GM12878 (cell line): ENCODE measurements at regions not wholly inside any gene's neighbourhood (a gene's known extent, or its start where the extent isn't known, plus 50 kb on each side); places are given as distances from the start of the nearest gene placed in this dataset.

Source experiments
- ATAC-seq: fragments of 200-7000 bp; cut with Tn5 transposase; 3 replicates; pipeline ENCODE4 v1.9.1; 2020; ENCODE audit warnings: mild to moderate bottlenecking, moderate library complexity
- BruUV-seq: library from RNA; stranded (reverse); fragments of 400-500 nt; replicated peaks from 2 replicates; lab custom pipeline; 2021; lab: Mats Ljungman, UMichigan
- CTCF ChIA-PET: fragments of 300-600 bp; sonication (Branson Sonifier 250); formaldehyde crosslinking; extraction: SDS; loops from one replicate; lab custom pipeline; 2021; ENCODE audit warnings: inconsistent platforms; lab: Yijun Ruan, JAX
- POLR2A ChIA-PET: fragments of 350-600 bp; formaldehyde crosslinking; extraction: SDS; loops from one replicate; lab custom pipeline; 2021; ENCODE audit warnings: inconsistent platforms; lab: Charles Lee
- RAD21 ChIA-PET: fragments of 300-600 bp; sonication (Branson Sonifier 250); formaldehyde crosslinking; loops from one replicate; lab custom pipeline; 2023; ENCODE audit warnings: antibody characterized with exemption; ENCODE audit not compliant: unreplicated experiment; lab: Charles Lee
- SMC1A ChIA-PET: fragments of 300-600 bp; sonication (Branson Sonifier 250); formaldehyde crosslinking; loops from one replicate; lab custom pipeline; 2023; ENCODE audit not compliant: unreplicated experiment, uncharacterized antibody; lab: Charles Lee
- DNase-seq: peaks from one replicate; pipeline ENCODE4 v3.0.0-alpha.2; 2011; ENCODE audit warnings: low read depth, low spot score
- FAIRE-seq: peaks from 3 replicates; lab custom pipeline; 2011; peaks lifted over from hg19 to GRCh38; lab: Jason Lieb, UNC
- H2AFZ ChIP-seq: 2 replicates; pipeline ENCODE4 v1.6.0; 2011; ENCODE audit warnings: low read depth, low read length, control low read depth; ENCODE audit not compliant: control insufficient read depth
- H3K27ac ChIP-seq: 2 replicates; pipeline ENCODE4 v1.5.1; 2011; ENCODE audit warnings: control low read depth; ENCODE audit not compliant: control insufficient read depth, insufficient read depth
- H3K27me3 ChIP-seq, 2 experiments: replicated peaks in 1 of 2; 2 replicates each; pipeline versions ENCODE4 v1.6.0 to v1.6.1; 2011; ENCODE audit warnings: low read length in 1 of 2; ENCODE audit not compliant: control insufficient read depth in 2 of 2, insufficient read depth in 2 of 2
- H3K36me3 ChIP-seq, 2 experiments: 2 replicates each; pipeline ENCODE4 v1.5.1; 2011; ENCODE audit warnings: low read length in 1 of 2; ENCODE audit not compliant: control insufficient read depth in 2 of 2, insufficient read depth in 2 of 2
- H3K4me1 ChIP-seq: 2 replicates; pipeline ENCODE4 v1.6.1; 2011; ENCODE audit warnings: mild to moderate bottlenecking, low read length, moderate library complexity, mixed read lengths; ENCODE audit not compliant: control insufficient read depth, insufficient read depth
- H3K4me2 ChIP-seq: 2 replicates; pipeline ENCODE4 v1.6.0; 2011; ENCODE audit warnings: control low read depth; ENCODE audit not compliant: control insufficient read depth, insufficient read depth
- H3K4me3 ChIP-seq: fragments of 200-600 bp; sonication (generic); 2 replicates; pipeline ENCODE4 v1.5.1; 2016
- H3K79me2 ChIP-seq: 2 replicates; pipeline ENCODE4 v1.6.0; 2011; ENCODE audit warnings: low read length; ENCODE audit not compliant: control insufficient read depth, insufficient read depth
- H3K9ac ChIP-seq: 2 replicates; pipeline ENCODE4 v1.8.0; 2011; ENCODE audit warnings: low read length, control low read depth, mixed read lengths; ENCODE audit not compliant: control insufficient read depth, insufficient read depth
- H3K9me3 ChIP-seq: replicated peaks from 3 replicates; pipeline ENCODE4 v1.5.1; 2011; ENCODE audit warnings: mild to moderate bottlenecking, low read length; ENCODE audit not compliant: control insufficient read depth, insufficient read depth
- H4K20me1 ChIP-seq: 2 replicates; pipeline ENCODE4 v1.6.0; 2011; ENCODE audit not compliant: control insufficient read depth, insufficient read depth
- ATF2 ChIP-seq: IDR thresholded peaks from 2 replicates; pipeline ENCODE4 v1.6.1; 2012; ENCODE audit warnings: low read length, inconsistent platforms
- ELK1 ChIP-seq: IDR thresholded peaks from 2 replicates; pipeline ENCODE4 v1.6.1; 2012; ENCODE audit warnings: low read depth, low read length, improper control_type of control experiment
- ESRRA ChIP-seq: IDR thresholded peaks from 2 replicates; pipeline ENCODE4 v1.6.1; 2012; ENCODE audit warnings: mild to moderate bottlenecking, low read length, improper control_type of control experiment
- MLLT1 ChIP-seq: fragments of 450-650 bp; IDR thresholded peaks from 2 replicates; pipeline ENCODE4 v1.6.1; 2016; ENCODE audit warnings: mild to moderate bottlenecking
- NR2F1 ChIP-seq: fragments of 450-650 bp; conservative IDR thresholded peaks from 2 replicates; pipeline ENCODE4 v1.6.1; 2017; ENCODE audit warnings: mild to moderate bottlenecking
- RB1 ChIP-seq: fragments of 450-650 bp; formaldehyde crosslinking; IDR thresholded peaks from 2 replicates; pipeline ENCODE4 v1.6.1; 2017; ENCODE audit warnings: mild to moderate bottlenecking, borderline replicate concordance
- SIX5 ChIP-seq: IDR thresholded peaks from 2 replicates; pipeline ENCODE4 v1.6.1; 2011; ENCODE audit warnings: mild to moderate bottlenecking, low read depth, low read length, moderate library complexity; ENCODE audit not compliant: severe bottlenecking
- WGBS: methylation state at CpG from one replicate; pipeline ENCODE4 v1.1.6; 2016; ENCODE audit warnings: low lambda C conversion rate; ENCODE audit not compliant: insufficient replicate concordance, insufficient coverage; ENCODE audit errors: missing lambda C conversion rate; 5-methylcytosine and 5-hydroxymethylcytosine counted together
- in situ Hi-C: fragments of 300-500 bp; cut with MboI; formaldehyde crosslinking; loops from 9 replicates; pipeline ENCODE4 v1.14.3; 2018; ENCODE audit warnings: mixed read lengths
- intact Hi-C: fragments of 100-400 bp; cut with micrococcal nuclease; formaldehyde crosslinking; loops from one replicate; pipeline ENCODE4 v1.14.2; 2022; ENCODE audit not compliant: unreplicated experiment

GRCh38 chr12:87116780-87117179 lies 860.6 kb upstream of the MGAT4C start:
- H2AFZ ChIP-seq: no peak overlapping the region

More at GRCh38 chr12:87116780-87117179, 860.6 kb upstream of the MGAT4C start:
- WGBS: 41% methylated on average over 6 of the region's 6 CpGs
- Histone ChIP-seq H3K4me3 (no peak overlapping the region), H3K27ac (no peak overlapping the region), H3K4me2 (no peak overlapping the region), H3K36me3 (no peaks in the 10 kb centered on the region), H3K79me2 (no peaks in the 10 kb centered on the region), H4K20me1 (no peaks in the 10 kb centered on the region), H3K9me3 (no peaks in the 10 kb centered on the region), H3K27me3 (no peaks in the 10 kb centered on the region), H3K4me1 (no peaks in the 10 kb centered on the region), H3K9ac (no peak overlapping the region)
- CTCF ChIA-PET: no interaction called here
- no TSS peak for BruUV-seq
- in situ Hi-C loops (no loop called here), intact Hi-C loops (no loop called here)
- POLR2A ChIA-PET: no interaction called here
- RAD21 ChIA-PET: no interaction called here
- FAIRE-seq (no peak), DNase-seq (no peak), ATAC-seq (no peak)
- TF ChIP-seq ATF2: no peak
- no peak for TF ChIP-seq ELK1
- no peak for TF ChIP-seq RB1
- no peak for TF ChIP-seq ESRRA
- no peak for TF ChIP-seq SIX5
- TF ChIP-seq NR2F1: no peak
- no peak for TF ChIP-seq MLLT1
- SMC1A ChIA-PET: no interaction called here
